ENCODE measurements at regions not wholly inside any gene's neighbourhood (a gene's known extent, or its start where the extent isn't known, plus 50 kb on each side); places are given as distances from the start of the nearest gene placed in this dataset.

- TF ChIP-seq, protein P1, sequence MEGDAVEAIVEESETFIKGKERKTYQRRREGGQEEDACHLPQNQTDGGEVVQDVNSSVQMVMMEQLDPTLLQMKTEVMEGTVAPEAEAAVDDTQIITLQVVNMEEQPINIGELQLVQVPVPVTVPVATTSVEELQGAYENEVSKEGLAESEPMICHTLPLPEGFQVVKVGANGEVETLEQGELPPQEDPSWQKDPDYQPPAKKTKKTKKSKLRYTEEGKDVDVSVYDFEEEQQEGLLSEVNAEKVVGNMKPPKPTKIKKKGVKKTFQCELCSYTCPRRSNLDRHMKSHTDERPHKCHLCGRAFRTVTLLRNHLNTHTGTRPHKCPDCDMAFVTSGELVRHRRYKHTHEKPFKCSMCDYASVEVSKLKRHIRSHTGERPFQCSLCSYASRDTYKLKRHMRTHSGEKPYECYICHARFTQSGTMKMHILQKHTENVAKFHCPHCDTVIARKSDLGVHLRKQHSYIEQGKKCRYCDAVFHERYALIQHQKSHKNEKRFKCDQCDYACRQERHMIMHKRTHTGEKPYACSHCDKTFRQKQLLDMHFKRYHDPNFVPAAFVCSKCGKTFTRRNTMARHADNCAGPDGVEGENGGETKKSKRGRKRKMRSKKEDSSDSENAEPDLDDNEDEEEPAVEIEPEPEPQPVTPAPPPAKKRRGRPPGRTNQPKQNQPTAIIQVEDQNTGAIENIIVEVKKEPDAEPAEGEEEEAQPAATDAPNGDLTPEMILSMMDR (IDR thresholded peaks at IDR 0.05), result no peak
- TF ChIP-seq EP300 (IDR thresholded peaks at IDR 0.05) (no peak), POLR2A (IDR thresholded peaks at IDR 0.05) (no peak), POLR2AphosphoS5 (IDR thresholded peaks at IDR 0.05) (no peak)
Observed at GRCh38 chr17:51512220-51512907, 252.0 kb downstream of the UTP18 start.
